ENCODE measurements at regions not wholly inside any gene's neighbourhood (a gene's known extent, or its start where the extent isn't known, plus 50 kb on each side); places are given as distances from the start of the nearest gene placed in this dataset.

GRCh38 chr9:106387965-106388364, 475.0 kb upstream of the ZNF462 start:
- no peak overlapping the region for H3K4me3 ChIP-seq (ENCODE audit: low read depth, low read length)
- TF ChIP-seq MYC (IDR thresholded peaks at IDR 0.05; ENCODE audit: low read depth, low read length) = no peak
- no peak for TF ChIP-seq CTCF (IDR thresholded peaks at IDR 0.05; ENCODE audit: low read depth, low read length)
- no peak for TF ChIP-seq POLR2A (IDR thresholded peaks at IDR 0.05; ENCODE audit: extremely low read depth, insufficient read length)
- TF ChIP-seq MAX (IDR thresholded peaks at IDR 0.05; ENCODE audit: low read depth, low read length) = no peak
- no peak for DNase-seq (ENCODE audit: low read depth)

- H3K4me3 ChIP-seq (ENCODE audit: low read depth, low read length) = no peak overlapping the region
- TF ChIP-seq MYC (IDR thresholded peaks at IDR 0.05; ENCODE audit: low read depth, low read length) (no peak), POLR2A (IDR thresholded peaks at IDR 0.05; ENCODE audit: extremely low read depth, insufficient read length) (no peak), CTCF (IDR thresholded peaks at IDR 0.05; ENCODE audit: low read depth, low read length) (no peak), MAX (IDR thresholded peaks at IDR 0.05; ENCODE audit: low read depth, low read length) (no peak)
- DNase-seq (ENCODE audit: low read depth) = no peak
These were observed 469.7 kb upstream of the ZNF462 start for GRCh38 chr9:106393226-106393625.

GRCh38 chr9:106400170-106400569, 462.8 kb upstream of the ZNF462 start:
- H3K4me3 ChIP-seq (ENCODE audit: low read depth, low read length) = no peak overlapping the region
- no peak for DNase-seq (ENCODE audit: low read depth)
- TF ChIP-seq MAX (IDR thresholded peaks at IDR 0.05; ENCODE audit: low read depth, low read length) = no peak
- no peak for TF ChIP-seq CTCF (IDR thresholded peaks at IDR 0.05; ENCODE audit: low read depth, low read length)
- TF ChIP-seq POLR2A (IDR thresholded peaks at IDR 0.05; ENCODE audit: extremely low read depth, insufficient read length) = no peak
- no peak for TF ChIP-seq MYC (IDR thresholded peaks at IDR 0.05; ENCODE audit: low read depth, low read length)

- TF ChIP-seq MAX (IDR thresholded peaks at IDR 0.05; ENCODE audit: low read depth, low read length) = no peak
- no peak for TF ChIP-seq MYC (IDR thresholded peaks at IDR 0.05; ENCODE audit: low read depth, low read length)
- no peak for TF ChIP-seq CTCF (IDR thresholded peaks at IDR 0.05; ENCODE audit: low read depth, low read length)
- TF ChIP-seq POLR2A (IDR thresholded peaks at IDR 0.05; ENCODE audit: extremely low read depth, insufficient read length) = no peak
- no peak overlapping the region for H3K4me3 ChIP-seq (ENCODE audit: low read depth, low read length)
- no peak for DNase-seq (ENCODE audit: low read depth)
These were observed 462.0 kb upstream of the ZNF462 start for GRCh38 chr9:106400950-106401349.

GRCh38 chr9:106403081-106403480, 459.9 kb upstream of the ZNF462 start:
- no peak for DNase-seq (ENCODE audit: low read depth)
- TF ChIP-seq MAX (IDR thresholded peaks at IDR 0.05; ENCODE audit: low read depth, low read length) (no peak), POLR2A (IDR thresholded peaks at IDR 0.05; ENCODE audit: extremely low read depth, insufficient read length) (no peak), MYC (IDR thresholded peaks at IDR 0.05; ENCODE audit: low read depth, low read length) (no peak), CTCF (IDR thresholded peaks at IDR 0.05; ENCODE audit: low read depth, low read length) (no peak)
- H3K4me3 ChIP-seq (ENCODE audit: low read depth, low read length) = no peak overlapping the region

GRCh38 chr9:106404137-106404536, 458.8 kb upstream of the ZNF462 start:
- TF ChIP-seq MAX (IDR thresholded peaks at IDR 0.05; ENCODE audit: low read depth, low read length) = no peak
- TF ChIP-seq MYC (IDR thresholded peaks at IDR 0.05; ENCODE audit: low read depth, low read length) = no peak
- TF ChIP-seq CTCF (IDR thresholded peaks at IDR 0.05; ENCODE audit: low read depth, low read length) = no peak
- no peak for TF ChIP-seq POLR2A (IDR thresholded peaks at IDR 0.05; ENCODE audit: extremely low read depth, insufficient read length)
- DNase-seq (ENCODE audit: low read depth) = no peak
- H3K4me3 ChIP-seq (ENCODE audit: low read depth, low read length) = no peak overlapping the region

Measured in NB4 (cell line).